OCI-LY7 (cell line): ENCODE measurements at regions not wholly inside any gene's neighbourhood (a gene's known extent, or its start where the extent isn't known, plus 50 kb on each side); places are given as distances from the start of the nearest gene placed in this dataset.

Experiments used
- BruUV-seq: library from RNA; stranded (reverse); fragments of 400-500 nt; replicated peaks from 2 replicates; lab custom pipeline; 2021; lab: Mats Ljungman, UMichigan
- CTCF ChIA-PET: fragments of 300-600 bp; sonication (Branson Sonifier 250); formaldehyde crosslinking; loops from one replicate; lab custom pipeline; 2022; ENCODE audit warnings: antibody characterized with exemption; ENCODE audit not compliant: unreplicated experiment; lab: Charles Lee
- POLR2A ChIA-PET: fragments of 300-600 bp; sonication (Branson Sonifier 250); formaldehyde crosslinking; loops from one replicate; lab custom pipeline; 2022; ENCODE audit warnings: antibody characterized with exemption; lab: Charles Lee
- DNase-seq: peaks from one replicate; pipeline ENCODE4 v3.0.0-alpha.2; 2015; ENCODE audit warnings: low spot score
- H2AFZ ChIP-seq: fragments of 200-600 bp; sonication (generic), shearing (Covaris generic); 2 replicates; pipeline ENCODE4 v1.6.1; 2014; ENCODE audit warnings: mild to moderate bottlenecking, antibody characterized with exemption, low read length, moderate library complexity
- H3K27ac ChIP-seq: fragments of 200-600 bp; sonication (generic); 2 replicates; pipeline ENCODE4 v1.5.1; 2014; ENCODE audit warnings: mixed run types, low read depth, mild to moderate bottlenecking, moderate library complexity, low read length, inconsistent platforms; ENCODE audit not compliant: poor library complexity, severe bottlenecking
- H3K36me3 ChIP-seq: fragments of 200-600 bp; sonication (generic); 2 replicates; pipeline ENCODE4 v1.6.1; 2014; ENCODE audit warnings: mild to moderate bottlenecking, antibody characterized with exemption, low read length, moderate library complexity, mixed read lengths; ENCODE audit not compliant: insufficient read depth
- H3K4me1 ChIP-seq: fragments of 200-600 bp; sonication (generic); 2 replicates; pipeline ENCODE4 v1.5.1; 2014; ENCODE audit warnings: mild to moderate bottlenecking, low read length; ENCODE audit not compliant: insufficient read depth, poor library complexity, severe bottlenecking
- H3K4me2 ChIP-seq: fragments of 200-600 bp; sonication (generic); 2 replicates; pipeline ENCODE4 v1.6.1; 2014; ENCODE audit warnings: mild to moderate bottlenecking, low read length
- H3K4me3 ChIP-seq: fragments of 200-600 bp; sonication (generic); 2 replicates; pipeline ENCODE4 v1.5.1; 2014; ENCODE audit warnings: mild to moderate bottlenecking, low read depth, low read length; ENCODE audit not compliant: poor library complexity, severe bottlenecking
- H3K79me2 ChIP-seq: fragments of 200-600 bp; sonication (generic); 2 replicates; pipeline ENCODE4 v1.6.1; 2016; ENCODE audit warnings: low read depth, mild to moderate bottlenecking, low read length, moderate library complexity, mixed read lengths; ENCODE audit not compliant: insufficient read depth
- H3K9me2 ChIP-seq: fragments of 200-600 bp; sonication (generic); 2 replicates; pipeline ENCODE4 v1.6.1; 2016; ENCODE audit warnings: mild to moderate bottlenecking, low read length, mixed read lengths; ENCODE audit not compliant: insufficient read depth
- H3K9me3 ChIP-seq: fragments of 200-600 bp; sonication (generic); 2 replicates; pipeline ENCODE4 v1.6.1; 2014; ENCODE audit warnings: mild to moderate bottlenecking, mixed run types, low read length, mixed read lengths
- H4K20me1 ChIP-seq: fragments of 200-600 bp; sonication (generic); 2 replicates; pipeline ENCODE4 v1.6.1; 2014; ENCODE audit warnings: mild to moderate bottlenecking, antibody characterized with exemption, low read length, moderate library complexity, mixed read lengths; ENCODE audit not compliant: insufficient read depth
- EZH2phosphoT487 ChIP-seq: fragments of 200-600 bp; sonication (generic); IDR thresholded peaks from 2 replicates; pipeline ENCODE4 v1.6.1; 2018; ENCODE audit warnings: low read depth, borderline replicate concordance, mild to moderate bottlenecking, mixed run types, antibody characterized with exemption, low read length, moderate library complexity, mixed read lengths
- intact Hi-C: fragments of 100-400 bp; cut with micrococcal nuclease; formaldehyde crosslinking; loops from one replicate; pipeline ENCODE4 v1.10.0; 2022; ENCODE audit not compliant: unreplicated experiment
- TF ChIP-seq, protein P1 (sequence below): fragments of 200-600 bp; sonication (generic); conservative IDR thresholded peaks from 2 replicates; pipeline ENCODE4 v1.5.1; 2014; ENCODE audit warnings: mild to moderate bottlenecking, antibody characterized with exemption, low read length, moderate library complexity, mixed read lengths

DNA sequence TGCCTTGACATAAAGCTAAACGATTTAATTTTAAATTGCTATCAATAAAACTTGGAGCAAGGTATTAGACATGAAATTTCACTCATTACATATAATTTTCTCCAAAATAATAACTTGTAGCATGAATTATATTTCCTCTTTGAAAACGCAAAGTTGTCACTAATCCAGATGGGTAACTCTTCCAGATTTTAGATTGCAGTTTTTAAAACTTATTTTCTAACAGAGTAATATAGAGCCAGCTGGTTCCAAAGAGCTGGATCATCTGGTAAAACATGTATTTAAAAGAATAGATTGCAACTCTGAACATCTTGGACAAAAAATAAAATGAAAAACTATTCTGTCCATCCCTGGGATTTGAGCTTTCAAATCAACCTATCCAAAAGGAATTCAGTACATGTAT, 238.2 kb upstream of the INTU start:
- no peak overlapping the region for H3K27ac ChIP-seq
- no peaks in the 10 kb centered on the region for H3K4me1 ChIP-seq
- ChIA-PET CTCF (no interaction called here), POLR2A (interaction anchor here (0.5 kb wide), 1 partner anchor 1726 kb away, joined by 3 read pairs; no protein-coding TSS in a partner anchor)
- no peak overlapping the region for H3K4me2 ChIP-seq
- H3K79me2 ChIP-seq, result no peaks in the 10 kb centered on the region
- no peaks in the 10 kb centered on the region for H3K9me2 ChIP-seq
- H3K4me3 ChIP-seq, result no peak overlapping the region
- DNase-seq, result no peak
- H4K20me1 ChIP-seq, result no peaks in the 10 kb centered on the region
- no TSS peak for BruUV-seq
- TF ChIP-seq, protein P1, sequence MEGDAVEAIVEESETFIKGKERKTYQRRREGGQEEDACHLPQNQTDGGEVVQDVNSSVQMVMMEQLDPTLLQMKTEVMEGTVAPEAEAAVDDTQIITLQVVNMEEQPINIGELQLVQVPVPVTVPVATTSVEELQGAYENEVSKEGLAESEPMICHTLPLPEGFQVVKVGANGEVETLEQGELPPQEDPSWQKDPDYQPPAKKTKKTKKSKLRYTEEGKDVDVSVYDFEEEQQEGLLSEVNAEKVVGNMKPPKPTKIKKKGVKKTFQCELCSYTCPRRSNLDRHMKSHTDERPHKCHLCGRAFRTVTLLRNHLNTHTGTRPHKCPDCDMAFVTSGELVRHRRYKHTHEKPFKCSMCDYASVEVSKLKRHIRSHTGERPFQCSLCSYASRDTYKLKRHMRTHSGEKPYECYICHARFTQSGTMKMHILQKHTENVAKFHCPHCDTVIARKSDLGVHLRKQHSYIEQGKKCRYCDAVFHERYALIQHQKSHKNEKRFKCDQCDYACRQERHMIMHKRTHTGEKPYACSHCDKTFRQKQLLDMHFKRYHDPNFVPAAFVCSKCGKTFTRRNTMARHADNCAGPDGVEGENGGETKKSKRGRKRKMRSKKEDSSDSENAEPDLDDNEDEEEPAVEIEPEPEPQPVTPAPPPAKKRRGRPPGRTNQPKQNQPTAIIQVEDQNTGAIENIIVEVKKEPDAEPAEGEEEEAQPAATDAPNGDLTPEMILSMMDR, result no peak
- TF ChIP-seq EZH2phosphoT487, result no peak
- no peak overlapping the region for H2AFZ ChIP-seq
- no peaks in the 10 kb centered on the region for H3K9me3 ChIP-seq
- intact Hi-C loops, result no loop called here
- H3K36me3 ChIP-seq, result no peaks in the 10 kb centered on the region

DNA sequence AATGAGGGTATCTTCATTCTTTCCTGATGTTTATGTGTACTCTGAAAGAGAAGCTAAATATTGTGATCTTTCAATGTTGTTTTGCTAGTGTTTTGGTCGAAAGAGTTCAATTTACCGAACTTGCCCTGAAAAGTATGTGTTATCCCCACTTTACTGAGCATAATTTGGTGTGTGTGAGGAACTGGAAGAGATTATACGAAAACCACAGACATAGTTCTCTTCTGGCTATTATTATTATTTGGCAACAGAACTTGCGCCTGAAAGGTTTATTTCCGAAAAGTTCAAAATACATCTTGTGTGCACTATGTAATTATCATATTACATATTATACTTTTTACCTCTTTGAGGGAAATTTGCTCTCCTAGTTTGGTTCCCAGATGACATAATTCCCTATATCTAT, 232.5 kb upstream of the INTU start:
- TF ChIP-seq, protein P1, result no peak
- TF ChIP-seq EZH2phosphoT487, result no peak
- intact Hi-C loops, result no loop called here
- Histone ChIP-seq H3K9me3 (no peaks in the 10 kb centered on the region), H4K20me1 (no peaks in the 10 kb centered on the region), H3K9me2 (no peaks in the 10 kb centered on the region), H3K4me1 (no peaks in the 10 kb centered on the region), H3K4me2 (no peak overlapping the region), H3K79me2 (no peaks in the 10 kb centered on the region), H3K4me3 (no peak overlapping the region), H3K36me3 (no peaks in the 10 kb centered on the region), H3K27ac (no peak overlapping the region), H2AFZ (no peak overlapping the region)
- no TSS peak for BruUV-seq
- CTCF ChIA-PET, result no interaction called here
- no peak for DNase-seq
- POLR2A ChIA-PET, result no interaction called here

DNA sequence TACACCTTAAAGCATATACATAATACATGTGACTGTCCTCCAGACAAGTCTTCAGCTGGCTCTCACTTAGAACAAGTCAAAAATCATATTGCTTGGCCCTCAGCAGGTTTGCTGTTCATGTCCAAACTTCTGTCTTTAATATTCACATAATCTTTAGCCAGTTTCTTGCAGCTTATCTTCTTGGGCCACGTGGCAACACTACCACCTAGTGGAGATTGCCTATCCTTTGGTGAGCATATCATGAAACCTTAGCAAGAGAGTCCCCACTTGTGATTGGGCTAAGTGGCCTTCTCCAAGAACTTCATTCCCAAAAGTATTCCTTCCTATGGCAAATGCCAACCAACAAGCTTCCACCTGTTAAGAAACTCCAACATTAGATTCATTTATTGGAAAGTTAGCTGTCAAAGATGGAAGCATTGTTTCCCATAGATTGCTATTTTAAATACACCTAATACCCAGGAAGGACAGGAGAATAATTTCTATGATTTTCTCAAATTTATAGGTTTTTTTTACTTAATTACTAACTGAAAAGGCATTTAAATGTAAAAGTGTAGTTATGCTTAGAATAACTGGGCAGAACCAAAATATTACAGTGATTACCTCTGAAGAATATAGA, 231.9 kb upstream of the INTU start:
- no peaks in the 10 kb centered on the region for H3K79me2 ChIP-seq
- intact Hi-C loops, result no loop called here
- no peak overlapping the region for H2AFZ ChIP-seq
- no peaks in the 10 kb centered on the region for H3K4me1 ChIP-seq
- ChIA-PET CTCF (no interaction called here), POLR2A (interaction anchor here (0.9 kb wide), 1 partner anchor 25 kb away, joined by 3 read pairs; no protein-coding TSS in a partner anchor)
- no TSS peak for BruUV-seq
- H3K36me3 ChIP-seq, result no peaks in the 10 kb centered on the region
- H3K9me2 ChIP-seq, result no peaks in the 10 kb centered on the region
- H3K27ac ChIP-seq, result no peak overlapping the region
- peak; percentile 60 for DNase-seq
- no peak overlapping the region for H3K4me3 ChIP-seq
- H3K4me2 ChIP-seq, result no peak overlapping the region
- no peaks in the 10 kb centered on the region for H3K9me3 ChIP-seq
- TF ChIP-seq, protein P1, result peak; percentile 88
- TF ChIP-seq EZH2phosphoT487, result no peak
- no peaks in the 10 kb centered on the region for H4K20me1 ChIP-seq
